Fibroblast of gingiva (primary cell): ENCODE measurements at regions not wholly inside any gene's neighbourhood (a gene's known extent, or its start where the extent isn't known, plus 50 kb on each side); places are given as distances from the start of the nearest gene placed in this dataset.
A peak's percentile ranks its signal among the peaks of the same experiment; 100 is the strongest.
"Not testable (repeated sequence)": the region's sequence is repeated elsewhere in the genome, so short reads cannot be mapped to it uniquely, and the experiment has no call there.

Experiments used
- DNase-seq: peaks from one replicate; pipeline ENCODE4 v3.0.0-alpha.2; 2011; ENCODE audit warnings: low read depth

DNA sequence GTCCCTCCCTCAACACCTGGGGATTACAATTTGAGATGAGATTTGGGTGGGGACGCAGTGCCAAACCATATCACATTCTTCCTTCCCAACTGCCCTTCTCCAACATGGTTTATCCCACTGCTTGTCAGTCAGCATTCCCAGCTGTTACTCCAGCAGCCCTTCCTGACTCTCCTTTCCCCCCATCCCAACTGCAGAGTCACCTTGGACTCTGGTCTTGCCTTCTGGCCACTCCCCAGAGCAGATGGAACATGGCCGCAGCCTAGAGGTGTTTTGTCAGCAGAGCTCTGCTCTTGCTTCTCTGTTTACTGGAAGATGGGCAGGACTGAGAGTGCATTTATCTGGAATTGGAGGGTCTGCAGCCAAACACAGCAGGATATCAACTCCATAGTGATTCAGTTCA is 51.2 kb upstream of the MEX3C start:
- DNase-seq = no peak

DNA sequence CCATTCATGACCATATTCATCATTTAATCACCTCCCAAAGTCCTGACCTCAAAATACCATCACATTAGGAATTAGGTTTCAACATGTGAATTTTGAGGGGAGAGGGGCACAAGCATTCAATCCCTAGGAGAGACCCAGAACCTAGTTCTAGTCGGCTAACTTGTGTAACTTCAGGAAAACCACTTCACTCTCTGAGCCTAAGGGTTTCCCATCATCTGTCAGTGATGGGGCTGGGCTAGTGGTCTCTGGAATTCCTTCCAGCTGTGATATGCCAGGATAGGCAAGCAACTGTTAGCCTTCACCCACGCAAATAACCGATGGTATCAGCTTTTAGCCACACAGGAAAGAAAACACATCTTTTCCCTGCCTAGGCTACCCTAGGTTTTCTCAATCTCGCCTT is 52.5 kb upstream of the MEX3C start:
- no peak for DNase-seq

DNA sequence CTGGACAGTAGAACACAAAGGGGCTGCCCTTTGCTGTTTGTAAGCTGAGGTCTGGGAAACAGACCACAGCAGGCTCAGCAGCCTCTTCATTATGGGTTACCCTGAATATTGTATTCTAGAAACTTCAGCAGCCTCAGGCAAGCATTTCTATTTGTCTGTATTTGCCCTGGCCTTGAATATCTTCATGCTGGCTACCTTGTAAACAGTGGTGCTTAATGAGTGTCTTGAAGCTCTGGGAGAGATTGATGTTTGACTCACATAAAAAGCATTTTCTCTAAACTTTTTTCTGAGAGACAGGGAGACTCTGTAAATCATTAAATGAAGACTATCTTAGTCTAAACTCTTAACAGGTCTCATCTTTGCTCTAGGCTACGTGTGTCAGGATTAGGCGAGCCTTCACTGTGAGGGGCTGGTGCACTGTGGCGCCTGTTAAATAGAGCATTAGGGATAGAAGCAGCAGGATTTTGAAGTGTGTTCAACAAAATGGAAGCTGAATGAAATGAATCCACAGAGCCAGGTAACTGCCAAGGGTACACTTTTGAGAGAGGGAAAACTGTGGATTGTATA is 53.1 kb upstream of the MEX3C start:
- DNase-seq = no peak

DNA sequence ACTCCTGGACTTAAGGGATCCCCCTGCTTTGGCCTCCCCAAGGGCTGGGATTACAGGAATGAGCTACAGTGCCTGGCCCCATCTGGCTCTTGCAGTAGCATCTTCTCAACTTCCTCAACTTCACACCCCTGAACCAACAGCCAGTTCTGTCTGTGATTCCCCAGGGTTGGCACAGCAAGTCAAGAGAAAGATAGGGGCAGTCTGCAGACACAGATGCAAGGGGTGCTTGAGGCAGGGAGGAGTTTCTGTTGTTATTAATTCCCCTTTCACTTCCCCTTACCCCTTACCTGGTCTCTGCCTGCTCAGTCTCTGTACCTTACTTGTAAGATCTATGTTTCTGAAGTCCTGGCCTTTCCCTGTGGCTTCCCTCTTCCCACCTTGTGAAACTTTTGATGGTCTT is 54.1 kb upstream of the MEX3C start:
- no peak for DNase-seq

DNA sequence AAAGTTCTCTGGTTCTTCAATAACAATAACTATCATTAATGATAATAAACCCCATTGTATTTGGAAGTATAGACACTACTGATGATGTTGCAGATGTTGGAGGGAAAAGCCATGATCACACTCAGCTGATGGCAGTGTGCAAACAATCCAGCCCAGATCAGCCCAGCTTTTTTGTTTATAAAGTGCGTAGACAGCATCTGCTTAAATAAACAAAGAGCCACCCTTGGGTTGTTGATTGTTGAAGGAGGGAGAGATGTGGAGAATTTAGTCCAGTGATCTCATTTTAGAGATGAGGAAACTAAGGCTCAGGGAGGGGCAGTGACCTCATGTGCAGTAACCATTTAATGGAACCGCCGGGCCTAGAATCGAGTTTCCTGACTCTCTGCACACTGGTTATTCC is 56.0 kb upstream of the MEX3C start:
- no peak for DNase-seq

DNA sequence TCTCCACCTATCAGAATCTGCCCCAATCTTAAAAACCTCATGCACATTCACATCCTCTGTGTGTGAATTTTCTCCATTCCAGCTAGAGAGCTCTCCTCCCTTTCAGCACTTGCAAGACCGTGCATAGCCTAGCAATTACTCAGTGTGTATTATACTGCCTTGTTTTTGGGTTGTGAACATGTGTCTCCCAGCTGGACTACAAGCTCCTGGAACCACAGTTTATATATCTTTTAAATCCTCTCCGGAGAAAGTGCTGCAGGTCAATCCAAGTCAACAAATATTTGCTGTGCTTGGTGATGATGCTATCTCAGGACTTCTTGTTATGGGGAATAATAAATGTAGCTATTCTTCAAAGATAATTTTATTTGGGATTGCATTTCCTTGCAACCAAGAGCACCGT is 58.2 kb upstream of the MEX3C start:
- peak; percentile 3 for DNase-seq

DNA sequence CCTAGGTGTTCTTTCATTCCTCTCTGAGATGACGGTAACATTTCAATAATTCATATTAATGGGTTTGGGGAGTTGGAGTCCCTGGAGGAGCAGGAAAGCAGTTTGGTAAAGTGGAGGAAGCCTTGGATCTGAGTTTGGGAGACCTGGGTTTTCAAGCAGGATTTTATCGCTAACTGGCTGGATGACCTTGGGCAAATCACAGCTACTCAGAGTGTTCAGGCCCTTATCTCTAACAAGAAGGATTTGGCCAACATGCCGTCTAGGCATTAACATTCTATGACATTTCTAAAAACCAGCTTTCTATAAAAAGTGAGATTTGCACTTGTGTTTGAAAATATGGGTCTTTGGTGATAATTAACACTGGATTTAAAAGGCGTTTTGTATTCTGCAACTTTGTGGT is 59.7 kb upstream of the MEX3C start:
- no peak for DNase-seq

DNA sequence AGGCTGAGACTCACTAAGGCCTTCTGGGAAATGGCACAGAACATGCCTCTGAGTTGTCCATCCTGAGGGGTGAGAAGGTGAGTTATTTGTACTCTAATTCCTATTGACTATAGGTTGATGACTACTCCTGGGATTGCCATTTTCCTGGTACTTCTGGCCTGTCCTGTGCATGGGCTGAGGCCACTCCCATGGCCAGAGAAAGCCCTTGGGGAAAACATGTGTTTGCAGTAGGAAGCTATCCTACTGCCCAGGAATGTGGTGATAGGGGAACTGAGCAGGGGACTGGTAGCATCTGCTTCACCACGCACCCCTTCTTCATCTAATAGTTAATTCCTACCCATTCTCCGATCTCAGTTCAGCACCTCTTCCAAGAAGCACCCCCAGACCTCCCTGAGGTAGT is 62.6 kb upstream of the MEX3C start:
- no peak for DNase-seq

DNA sequence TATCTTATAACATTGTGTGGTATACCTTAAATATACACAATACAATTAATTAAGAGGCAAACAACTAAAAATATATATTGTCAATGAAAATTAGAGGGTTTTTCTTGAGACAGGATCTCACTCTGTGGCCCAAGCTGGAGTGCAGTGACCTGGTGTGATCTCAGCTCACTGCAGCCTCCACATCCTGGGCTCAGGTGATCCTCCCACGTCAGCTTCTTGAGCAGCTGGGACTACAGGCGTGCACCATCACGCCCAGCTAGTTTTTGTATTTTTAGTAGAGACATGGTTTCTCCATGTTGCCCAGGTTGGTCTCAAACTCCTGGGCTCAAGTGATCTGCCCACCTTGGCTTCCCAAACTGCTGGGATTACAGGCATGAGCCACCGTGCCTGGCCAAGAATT is 68.6 kb upstream of the MEX3C start:
- DNase-seq = not testable (repeated sequence)

DNA sequence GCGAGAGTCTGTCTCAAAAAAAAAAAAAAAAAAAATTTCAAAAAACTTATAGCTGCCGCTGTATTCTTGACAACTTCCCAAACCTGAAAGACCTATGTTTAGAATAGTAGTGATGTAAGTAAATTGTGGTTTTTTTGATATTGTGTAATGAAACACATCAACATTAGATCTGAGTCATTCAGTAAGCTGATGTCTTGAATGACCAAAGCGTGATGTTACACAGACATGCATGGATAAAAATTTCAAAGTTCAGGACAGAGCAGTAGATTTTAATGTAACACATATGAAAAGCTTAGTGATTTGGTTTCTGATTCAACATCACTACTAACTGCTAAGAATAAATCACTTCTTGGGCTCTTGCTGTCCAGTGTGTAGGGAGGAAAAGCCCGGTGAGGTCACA is 69.3 kb upstream of the MEX3C start:
- DNase-seq = peak; percentile 4

DNA sequence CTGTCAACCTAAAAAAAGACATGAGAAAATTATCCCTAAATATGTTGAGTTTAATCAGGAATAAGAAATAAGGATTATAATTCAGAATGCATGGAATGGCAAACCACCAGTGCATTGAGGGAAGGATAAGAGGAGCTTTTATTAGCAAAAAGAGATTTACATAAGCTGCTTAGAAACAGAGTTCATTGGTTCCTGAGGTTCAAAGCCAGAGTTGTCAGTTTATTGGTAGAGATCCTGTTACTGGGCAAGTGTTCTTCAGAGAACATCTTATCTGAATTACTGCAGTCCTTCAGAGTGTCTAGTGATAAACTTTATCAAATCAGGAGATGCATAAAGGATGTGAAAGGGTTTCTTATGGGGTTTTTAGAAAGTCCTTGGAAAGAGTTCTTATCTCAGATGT is 76.0 kb upstream of the MEX3C start:
- DNase-seq = no peak

DNA sequence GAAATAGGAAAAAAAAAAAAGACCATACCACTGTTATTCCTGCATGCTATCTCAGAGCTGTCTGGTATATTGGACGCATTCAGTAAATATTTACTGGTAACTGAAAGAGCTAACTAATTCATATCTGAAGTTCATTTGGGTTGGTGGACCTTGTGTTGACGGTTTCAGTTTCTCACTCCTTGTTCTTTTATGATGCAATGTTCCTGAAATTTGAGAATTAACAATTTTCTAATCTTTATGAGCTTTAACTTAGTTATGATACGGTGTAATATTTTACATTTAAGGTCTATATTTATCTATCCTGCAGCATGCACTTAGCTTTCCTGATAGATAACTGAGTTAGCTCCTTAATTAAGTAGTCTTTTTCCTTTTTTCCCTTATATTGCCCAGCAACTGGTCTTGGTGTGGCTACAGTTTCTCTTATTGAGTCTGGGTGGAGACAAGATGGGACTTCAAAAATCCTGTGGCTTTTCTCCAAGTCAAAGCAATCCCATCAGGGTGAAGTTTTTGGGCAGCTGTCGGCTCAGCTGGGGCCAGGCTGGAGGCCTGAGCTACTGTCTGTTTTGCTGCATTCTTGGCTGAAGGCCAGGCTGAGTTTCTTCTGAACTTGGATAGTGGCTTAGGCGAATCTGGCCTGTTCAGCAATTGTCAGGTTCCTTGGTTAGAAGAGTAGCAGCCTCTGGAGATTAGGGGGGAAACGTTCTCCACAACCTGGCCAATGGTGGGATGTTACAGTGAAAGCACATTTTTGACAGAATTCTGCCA is 78.4 kb upstream of the MEX3C start:
- DNase-seq = peak; percentile 5

DNA sequence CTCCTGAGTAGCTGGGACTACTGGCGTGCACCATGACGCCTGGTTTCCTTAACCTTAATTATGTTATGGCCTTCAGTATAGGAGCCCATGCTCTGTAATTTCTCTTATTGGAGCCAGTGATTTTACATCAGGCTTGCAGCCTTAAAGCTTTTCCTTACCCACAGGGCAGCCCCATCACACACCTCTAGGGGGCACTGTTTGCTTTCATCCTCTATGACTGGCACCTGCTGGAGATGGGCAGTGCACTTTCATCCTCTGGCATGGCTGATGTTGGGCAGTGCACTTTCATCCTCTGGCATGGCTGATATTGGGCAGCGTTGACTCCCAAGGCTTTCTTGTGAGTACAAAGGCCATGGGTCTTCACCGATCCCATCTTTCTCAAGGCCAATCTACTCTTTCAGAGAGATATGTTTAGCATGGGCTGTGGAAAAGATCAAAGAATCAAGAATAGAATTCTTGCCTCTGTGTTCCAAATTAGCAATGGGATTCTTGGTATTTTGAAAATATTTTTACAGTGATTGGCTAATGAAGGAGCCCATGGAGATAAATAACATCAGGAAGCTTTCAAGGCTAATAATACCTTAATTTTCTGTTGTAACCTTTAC is 80.7 kb upstream of the MEX3C start:
- DNase-seq = no peak

DNA sequence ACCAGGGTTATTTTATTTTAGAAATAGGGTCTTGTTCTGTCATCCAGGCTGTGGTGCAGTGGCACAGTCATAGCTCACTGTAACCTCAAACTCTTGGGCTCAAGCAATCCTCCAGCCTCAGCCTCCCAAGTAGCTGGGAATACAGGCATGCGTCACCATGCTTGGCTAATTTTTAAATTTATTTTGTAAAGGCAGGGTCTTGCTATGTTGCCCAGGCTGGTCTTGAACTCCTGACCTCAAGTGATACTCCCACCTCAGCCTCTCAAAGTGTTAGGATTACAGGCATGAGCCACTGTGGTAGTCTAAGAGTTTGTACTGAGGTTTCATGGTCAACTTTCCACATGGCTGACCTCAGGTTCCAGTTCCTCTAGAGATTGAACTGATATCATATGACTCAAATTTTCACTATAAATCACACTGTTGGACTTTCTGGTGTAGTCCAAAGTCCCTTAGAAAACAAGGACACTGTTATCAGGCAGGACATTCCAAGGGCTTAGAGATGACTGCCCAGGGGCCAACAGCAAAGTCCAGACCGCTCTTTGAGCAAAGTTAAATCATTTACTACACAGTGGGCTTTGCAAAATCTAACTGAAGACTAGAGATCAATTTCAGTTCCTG is 82.0 kb upstream of the MEX3C start:
- no peak for DNase-seq

DNA sequence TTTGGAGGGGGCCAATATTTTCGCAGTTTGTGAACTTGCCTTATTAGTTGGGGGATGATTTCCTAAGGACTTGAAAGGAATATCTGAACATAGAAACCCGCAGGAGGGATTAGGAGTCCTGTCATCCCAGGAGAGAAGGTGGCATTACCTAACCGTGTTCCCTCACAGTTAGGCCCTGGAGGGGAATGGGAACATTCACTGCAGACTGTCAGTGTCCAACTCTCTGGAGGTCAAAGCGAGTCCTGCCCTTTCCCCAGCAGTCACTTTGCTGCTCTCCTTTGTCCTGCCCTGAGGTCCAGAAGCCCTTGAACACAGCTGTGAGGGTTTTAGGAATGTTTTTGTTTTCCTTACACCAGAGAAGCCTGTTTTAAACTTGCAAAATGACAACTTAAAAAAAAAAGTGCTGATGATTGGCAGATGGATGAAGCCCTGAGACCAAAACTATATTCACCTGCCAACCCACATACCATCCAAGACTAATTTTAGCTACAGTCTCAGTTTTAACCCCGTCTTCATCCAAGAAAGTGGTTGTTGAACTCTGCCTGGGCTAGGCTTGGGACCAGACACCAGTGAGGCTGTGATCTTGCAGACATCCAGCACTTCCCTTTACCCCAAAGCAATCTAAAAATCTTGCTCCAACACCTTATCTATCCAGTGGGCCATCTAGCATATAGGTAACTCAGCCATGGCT is 90.5 kb upstream of the MEX3C start:
- DNase-seq = no peak

DNA sequence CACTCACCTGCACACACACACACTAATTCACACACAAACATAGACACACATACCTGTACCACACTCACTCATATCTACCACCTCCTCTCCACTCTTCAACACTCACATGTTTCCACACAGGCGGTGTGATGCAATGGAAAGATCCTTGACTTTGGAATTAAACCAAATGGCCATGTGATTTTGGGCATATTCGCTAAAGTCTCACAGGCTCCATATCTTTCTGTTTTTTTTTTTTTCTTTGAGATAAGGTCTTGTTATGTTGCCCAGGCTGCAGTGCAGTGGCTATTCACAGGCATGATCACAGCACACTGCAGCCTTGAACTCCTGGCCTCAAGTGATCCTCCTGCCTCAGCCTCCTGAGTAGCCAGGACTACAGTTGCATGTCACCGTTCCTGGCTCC is 91.1 kb upstream of the MEX3C start:
- no peak for DNase-seq

DNA sequence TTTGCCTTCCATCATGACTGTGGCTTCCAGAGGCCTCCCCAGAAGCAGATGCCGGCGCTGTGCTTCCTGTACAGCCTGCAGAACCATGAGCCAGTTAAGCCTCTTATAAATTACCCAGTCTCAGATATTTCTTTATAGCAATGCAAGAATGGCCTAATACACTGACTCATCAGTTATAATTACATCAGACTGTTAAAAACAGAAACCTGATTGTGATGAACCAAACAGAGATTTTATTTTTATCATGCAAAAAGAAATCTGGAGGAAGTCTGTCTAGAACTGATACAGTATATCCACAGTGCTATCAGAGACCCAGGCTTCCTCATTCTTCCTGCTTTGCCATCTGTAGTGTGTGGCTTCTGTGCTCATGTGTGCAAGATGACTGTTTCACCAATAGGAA is 93.4 kb upstream of the MEX3C start:
- no peak for DNase-seq

DNA sequence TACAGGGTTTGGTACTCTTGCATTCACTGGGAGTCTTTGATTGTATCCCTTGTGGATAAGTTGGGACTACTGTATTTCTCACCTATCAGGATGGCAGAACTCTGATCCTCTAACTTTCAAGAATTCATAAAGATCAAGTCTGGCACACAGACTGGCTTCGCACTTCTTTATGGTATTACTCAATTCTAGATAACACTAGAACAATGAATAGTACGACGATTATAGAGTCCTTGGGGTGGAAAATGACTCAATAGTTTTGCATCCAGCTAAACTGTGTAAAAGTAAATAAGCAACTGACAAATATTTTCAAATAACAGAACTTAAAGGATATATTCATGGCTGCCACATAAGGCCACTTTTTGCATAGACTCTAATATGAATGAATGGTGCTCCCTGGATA is 103.4 kb upstream of the MEX3C start:
- DNase-seq = no peak

DNA sequence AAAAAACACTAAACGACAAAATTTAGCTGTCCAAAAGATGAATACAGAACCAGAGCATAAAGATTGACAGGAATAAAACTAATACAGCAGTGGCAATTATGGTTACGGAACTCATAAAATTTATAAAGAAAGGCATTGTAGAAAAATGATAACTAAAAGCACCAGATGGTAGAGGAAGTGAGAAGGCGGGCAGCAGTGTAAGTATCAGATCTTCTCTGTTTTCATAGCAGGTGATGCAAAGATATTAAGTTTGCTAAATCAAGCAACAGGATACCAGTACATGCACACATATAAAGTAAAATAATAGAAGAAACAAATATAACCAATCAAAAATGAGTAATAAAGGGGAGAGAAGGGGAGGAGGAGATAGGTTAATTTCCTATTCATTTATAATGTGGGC is 103.9 kb upstream of the MEX3C start:
- no peak for DNase-seq

DNA sequence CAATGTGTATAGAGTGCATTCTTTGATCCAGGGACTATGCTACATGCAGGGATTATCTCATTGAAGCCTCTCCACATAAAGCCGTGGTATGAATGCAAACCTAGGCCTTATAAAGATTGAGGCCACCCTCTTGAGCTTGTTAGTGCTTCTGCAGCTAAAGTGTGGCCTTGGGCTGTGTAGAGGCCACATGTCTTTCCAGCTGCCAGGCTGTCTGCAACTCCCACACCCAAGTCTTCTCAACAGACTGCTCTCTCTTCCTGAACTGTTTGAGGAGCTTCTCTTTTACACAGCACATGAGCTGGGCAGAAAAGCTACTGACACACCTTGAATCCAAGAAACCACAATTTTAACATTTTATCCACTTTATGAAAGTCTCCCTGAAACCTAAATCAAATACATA is 119.2 kb upstream of the MEX3C start:
- no peak for DNase-seq

DNA sequence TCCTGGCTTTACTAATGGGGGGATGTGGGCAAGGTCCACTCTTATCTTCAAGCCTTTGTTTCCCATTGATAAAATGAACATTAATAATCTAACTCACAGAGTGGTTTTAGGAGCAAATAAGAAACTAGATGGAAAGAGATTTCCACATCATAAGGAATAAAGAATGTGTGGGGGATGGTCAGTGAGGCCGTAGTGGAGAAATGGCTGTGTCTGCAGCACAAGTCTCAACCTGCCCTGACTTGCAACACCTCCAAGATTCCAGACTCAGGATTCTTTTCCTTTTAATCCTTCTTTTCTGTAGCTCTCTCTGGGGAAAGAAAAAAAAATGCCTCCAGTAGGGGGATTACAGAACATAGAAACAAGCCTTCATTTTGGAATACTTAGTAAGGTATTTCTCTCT is 124.2 kb upstream of the MEX3C start:
- DNase-seq = no peak

DNA sequence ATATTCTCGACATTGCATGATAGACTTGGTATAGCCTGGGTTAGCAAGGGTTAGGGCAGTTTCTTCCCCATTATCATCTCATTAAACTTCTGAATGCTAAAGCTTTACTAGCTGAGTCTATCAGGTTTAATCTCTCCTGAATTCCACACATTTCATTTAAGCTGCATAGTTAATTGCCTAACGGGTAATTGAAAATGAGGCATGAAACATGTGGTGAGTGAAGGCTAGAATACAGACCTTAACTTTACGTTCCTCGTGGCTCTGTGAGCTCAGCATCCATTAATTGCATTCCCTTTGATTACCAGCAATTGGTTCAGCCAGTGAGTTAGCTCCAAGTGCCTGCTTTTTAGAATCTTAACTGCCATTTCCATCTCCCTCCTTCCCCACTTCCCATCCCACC is 126.5 kb upstream of the MEX3C start:
- DNase-seq = no peak

DNA sequence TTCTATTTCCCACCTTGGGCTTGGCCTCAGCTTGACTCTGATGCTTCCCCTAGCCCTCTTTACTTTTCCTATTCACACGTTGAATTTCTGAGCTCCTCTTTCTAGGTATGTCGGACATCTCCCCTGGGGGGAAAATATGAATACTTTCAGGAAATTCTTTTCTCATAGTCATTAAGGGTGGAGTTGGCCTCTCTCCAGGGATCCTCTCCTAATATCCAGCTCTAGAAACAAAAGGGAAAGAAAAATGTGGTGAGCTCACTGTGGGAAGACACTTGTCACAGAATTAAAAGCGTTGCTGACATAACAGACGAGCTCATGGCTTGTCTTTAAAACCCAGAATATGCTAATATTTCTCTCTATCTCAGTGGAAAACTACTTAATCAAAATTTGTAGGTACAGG is 132.7 kb upstream of the MEX3C start:
- DNase-seq = no peak
